Posterior vena cava (tissue), 2 donors: ENCODE measurements at regions not wholly inside any gene's neighbourhood (a gene's known extent, or its start where the extent isn't known, plus 50 kb on each side); places are given as distances from the start of the nearest gene placed in this dataset.
"Not testable (repeated sequence)": the region's sequence is repeated elsewhere in the genome, so short reads cannot be mapped to it uniquely, and the experiment has no call there.

ENCODE experiments used
- DNase-seq: peaks from one replicate; pipeline ENCODE4 v3.0.0-alpha.2; 2020; ENCODE audit warnings: low spot score
- intact Hi-C, 2 donors: fragments of 100-400 bp; cut with DNase I; formaldehyde crosslinking; loops; one replicate each; pipeline versions ENCODE4 v1.14.1 to v1.14.2; 2022 to 2023
- donor health status: DM: yes; HTN: yes; CAD: no.
- donor health status: DM: yes; HTN: yes; CAD: no.

DNA sequence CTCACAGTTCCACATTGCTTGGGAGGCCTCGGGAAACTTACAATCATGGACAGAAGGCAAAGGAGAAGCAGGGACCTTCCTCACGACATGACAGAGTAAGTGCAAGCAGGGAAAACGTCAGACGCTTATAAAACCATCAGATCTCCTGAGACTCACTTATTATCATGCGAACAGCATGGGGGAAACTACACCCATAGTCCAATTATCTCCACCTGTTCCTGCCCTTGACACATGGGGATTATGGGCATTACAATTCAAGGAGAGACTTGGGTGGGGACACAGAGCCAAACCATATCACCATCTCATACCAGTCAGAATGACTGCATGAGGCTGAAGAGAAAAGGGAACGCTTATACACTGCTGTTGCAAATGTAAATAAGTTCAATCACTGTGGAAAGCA lies 1066.9 kb upstream of the PCDH7 start:
- DNase-seq, result no peak

DNA sequence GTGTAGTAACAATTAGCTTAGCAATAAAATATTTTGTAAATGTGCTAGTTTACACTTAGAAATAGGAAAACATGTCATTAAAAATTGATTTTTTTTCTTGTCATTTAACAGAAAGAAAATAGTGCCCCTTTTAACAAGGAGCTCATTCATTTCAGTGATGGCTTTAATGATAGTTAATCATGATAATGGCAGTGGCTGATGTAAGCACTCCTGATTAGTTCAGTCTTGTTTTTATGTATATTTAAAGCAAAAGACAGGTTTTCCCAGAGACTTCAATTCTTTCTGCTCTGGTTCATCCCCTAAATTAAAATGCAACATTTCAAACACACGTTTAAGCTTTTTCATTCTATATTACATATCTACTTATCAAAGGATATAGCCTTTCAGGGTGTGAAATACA lies 1039.5 kb upstream of the PCDH7 start:
- DNase-seq, result no peak
- intact Hi-C loops, result no loop called here

More for the DNA sequence above, 1066.9 kb upstream of the PCDH7 start:
- intact Hi-C loops, result no loop called here

DNA sequence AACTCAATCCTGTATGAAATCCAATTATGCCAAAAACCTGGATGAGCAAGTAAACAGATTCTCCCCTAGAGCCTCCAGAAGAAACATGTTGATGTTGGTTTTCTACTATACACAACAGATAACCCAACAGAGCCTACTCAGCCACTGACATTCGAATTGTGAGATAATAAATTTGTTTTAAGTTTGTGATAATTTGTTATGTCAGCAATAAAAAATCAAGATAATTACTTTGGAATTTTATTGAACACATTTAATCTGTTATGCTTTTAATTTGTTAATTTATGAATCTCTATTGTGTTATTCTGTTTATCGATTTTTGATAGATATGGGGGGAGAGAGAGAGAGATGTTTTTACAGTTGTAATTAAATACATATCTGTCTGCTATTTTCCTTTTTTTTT lies 1016.1 kb upstream of the PCDH7 start:
- no peak for DNase-seq
- intact Hi-C loops, result no loop called here

DNA sequence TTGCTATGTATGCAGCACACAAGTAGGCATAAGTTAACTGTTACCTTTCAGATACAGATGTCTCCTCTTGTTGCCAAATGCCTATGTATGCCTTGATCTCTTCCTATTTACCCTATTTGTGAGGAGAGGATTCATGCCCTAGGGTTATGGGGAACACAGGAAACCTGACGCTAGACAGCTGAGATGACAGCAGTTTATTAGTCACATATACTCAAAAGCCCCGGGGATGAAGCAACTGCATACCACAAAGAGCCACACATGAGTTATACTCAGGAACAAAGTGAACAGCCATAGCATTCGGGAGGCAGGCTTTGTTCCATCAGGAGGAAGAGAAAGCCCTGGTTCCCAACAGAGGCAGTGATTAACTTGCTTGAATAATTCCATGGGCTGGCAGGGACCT lies 1011.7 kb upstream of the PCDH7 start:
- intact Hi-C loops, result no loop called here
- DNase-seq, result no peak

DNA sequence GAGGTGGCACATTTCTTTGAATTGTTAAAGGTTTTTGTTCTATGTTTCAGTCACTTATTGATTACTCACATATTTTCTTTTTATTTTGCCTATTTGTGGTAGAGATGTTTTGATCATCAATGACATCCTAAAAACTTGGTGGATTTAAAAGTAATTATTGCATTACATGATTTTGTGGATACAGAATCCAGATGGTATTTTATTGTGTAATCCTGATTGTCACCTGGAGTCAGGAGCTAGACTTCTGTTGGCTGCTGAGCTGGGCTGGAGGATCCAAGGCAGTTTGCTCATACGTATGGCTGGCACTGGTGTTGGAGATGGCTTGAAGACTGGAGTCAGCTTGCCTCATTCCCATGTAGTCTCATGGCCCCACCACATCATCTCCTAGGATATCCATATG lies 1009.6 kb upstream of the PCDH7 start:
- no peak for DNase-seq
- intact Hi-C loops, result no loop called here

DNA sequence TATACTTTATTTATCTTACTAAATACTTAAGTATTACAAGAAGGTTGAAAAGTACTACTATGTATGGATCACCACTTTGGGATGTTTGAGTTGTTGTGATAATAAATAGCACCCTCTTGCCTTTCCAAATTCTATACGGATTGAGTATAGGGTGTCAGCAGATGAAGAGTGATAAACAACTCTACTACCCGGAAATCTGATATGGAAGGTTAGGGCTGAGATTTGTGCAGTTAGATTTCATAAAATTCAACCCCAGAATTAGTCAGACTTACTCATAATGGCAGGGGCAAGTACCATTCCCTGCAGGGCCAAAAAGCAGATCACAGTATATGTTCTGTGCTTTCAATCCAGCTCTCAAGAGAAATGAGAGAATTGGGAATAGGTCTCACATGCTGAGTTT lies 1008.9 kb upstream of the PCDH7 start:
- DNase-seq, result no peak
- intact Hi-C loops, result no loop called here

DNA sequence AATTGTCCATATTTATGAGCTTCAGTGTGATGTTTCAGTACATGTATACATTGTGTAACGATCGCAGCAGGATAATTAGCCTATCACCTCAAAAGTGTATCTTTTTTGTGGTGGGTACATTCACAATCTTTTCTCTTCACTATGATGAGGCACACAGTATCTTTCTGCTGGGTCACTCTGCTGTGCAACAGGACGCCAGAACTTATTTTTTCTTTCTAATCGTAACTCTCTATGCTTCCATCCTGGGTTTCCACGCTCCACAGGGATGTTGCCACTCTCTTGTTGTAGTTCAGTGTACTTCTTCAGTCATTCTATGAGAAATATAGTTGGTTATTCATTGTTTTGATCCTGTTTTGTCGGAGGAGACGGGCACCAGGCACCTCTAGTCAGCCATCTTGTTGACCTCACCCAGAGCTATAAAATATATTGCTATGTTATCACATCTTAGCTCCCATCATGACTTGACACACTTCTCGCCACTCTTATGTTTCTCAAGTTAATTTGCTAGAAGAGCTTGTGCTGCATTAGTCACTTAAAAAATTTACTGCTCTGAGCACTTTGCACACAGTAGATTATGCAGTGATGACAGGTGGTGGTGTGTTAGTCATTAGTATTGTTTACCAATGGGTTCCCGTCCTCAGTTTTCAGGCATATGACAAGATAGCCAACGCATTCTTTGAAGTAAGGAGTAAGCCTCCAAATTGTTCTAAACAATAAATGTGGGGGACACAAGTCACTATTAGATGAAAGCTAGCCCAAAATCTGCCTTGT lies 1002.7 kb upstream of the PCDH7 start:
- DNase-seq, result no peak
- intact Hi-C loops, result no loop called here

DNA sequence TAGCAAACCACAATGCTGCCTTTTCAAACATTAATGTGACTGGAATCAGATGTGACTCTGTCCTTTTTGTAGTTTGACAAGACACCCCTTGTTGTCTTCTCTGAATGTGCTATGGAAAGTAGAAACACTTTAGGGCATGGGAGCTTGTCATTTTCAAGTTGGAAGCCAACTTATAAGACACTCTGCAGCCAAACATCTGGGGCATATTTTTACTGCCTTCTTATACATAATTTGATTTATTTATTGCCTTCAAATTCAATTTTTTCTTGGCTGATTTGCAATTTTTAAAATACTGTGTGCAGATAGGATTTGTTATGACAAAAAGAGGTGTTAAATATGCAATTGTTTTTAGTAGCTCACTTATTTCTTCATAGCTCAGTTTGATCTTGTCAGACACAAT lies 1002.0 kb upstream of the PCDH7 start:
- no peak for DNase-seq
- intact Hi-C loops, result no loop called here

DNA sequence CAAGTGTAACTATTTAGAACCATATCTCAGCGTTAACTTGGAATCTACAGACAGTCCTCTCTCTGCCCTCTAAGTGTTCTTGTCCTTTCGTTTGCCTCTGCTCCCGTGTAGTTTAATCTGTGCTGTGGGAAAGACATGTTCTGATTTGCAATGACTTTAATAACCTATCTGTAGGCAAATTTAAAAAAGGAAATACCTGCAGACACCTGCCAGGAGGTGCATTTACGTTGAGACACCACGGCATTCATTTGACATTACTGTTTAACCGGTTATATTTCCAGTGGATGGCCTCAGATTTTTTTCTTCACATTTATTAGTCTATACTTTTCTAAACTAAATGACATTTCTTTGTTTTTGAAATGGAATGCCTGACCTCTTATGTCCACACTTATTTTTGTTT lies 997.9 kb upstream of the PCDH7 start:
- DNase-seq, result no peak
- intact Hi-C loops, result no loop called here

DNA sequence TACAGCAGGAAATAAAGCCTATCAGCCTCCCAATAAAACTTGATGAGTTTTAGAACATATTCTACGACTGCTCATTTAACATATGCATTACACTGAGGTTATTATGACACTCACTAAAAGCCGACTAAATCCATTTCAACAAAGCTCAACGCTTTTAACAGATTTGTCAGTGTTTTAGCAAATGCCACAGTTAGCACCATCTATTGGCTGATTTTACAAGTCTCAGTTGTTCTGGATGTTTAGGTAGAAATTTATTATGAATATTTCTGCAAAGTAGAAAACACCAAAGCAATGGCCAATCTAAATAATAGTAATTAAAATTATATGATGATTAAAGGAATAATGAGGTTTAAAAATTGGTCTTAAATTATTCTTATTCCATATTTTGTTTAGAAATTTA lies 993.2 kb upstream of the PCDH7 start:
- intact Hi-C loops, result no loop called here

DNA sequence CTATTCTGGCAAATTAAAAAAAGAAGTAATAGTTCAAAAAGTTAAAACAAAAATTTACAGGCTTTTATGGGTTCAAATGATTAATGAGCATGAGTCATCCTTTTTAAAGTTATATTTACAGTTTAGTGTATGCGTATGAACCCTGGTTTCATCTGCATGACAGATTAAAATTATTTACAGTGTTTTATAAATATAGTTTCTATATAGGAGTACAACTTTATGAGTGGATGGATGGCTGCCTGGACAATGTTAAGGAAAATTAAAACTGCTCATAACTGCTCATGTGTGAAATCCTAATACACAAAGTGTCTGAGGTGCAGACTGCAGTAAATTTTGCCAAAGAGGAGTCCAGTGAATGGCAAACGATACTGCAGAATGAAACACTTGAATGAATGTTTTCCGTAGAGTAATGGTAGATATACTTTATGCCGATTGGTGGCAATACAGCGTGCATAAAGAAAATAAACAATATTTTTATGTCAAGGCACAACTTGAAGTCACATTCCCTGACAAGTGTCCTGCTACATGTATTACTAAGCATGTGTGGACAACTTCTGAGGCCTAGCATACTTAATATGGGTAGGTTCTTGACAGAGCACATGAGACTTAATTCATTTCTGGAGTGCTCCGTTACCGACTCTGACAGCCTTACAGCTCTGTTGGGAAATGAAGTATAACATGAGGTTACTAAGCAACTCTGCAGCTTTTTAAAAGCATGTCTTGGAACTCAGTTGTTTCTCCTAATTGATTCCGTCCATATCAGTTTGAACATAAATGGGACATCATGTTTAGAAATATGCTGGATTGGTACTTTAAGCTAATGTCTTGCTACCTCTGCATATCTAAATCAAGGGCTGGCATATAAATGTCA lies 985.6 kb upstream of the PCDH7 start:
- intact Hi-C loops, result no loop called here
- DNase-seq, result no peak

More for the DNA sequence above, 993.2 kb upstream of the PCDH7 start:
- DNase-seq, result no peak

DNA sequence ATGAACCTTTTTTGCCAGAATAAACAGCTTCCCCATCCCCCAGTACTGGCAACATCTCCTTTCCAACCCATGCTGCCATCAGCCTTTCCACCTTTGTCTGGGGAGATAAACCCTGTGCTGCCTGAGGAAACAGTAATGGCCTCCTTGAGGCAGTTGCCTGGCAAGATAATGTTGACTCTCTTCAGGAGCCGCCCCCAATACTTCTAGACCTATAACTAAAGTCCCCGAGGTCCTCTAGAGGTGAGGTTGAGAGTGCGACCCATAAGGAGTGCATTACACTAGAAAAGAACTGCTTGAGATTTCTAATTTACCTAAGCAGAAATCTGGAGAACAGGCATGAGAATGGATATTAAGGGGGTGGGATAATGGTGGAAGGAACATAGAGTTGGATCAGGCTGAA lies 963.2 kb upstream of the PCDH7 start:
- no peak for DNase-seq
- intact Hi-C loops, result no loop called here

DNA sequence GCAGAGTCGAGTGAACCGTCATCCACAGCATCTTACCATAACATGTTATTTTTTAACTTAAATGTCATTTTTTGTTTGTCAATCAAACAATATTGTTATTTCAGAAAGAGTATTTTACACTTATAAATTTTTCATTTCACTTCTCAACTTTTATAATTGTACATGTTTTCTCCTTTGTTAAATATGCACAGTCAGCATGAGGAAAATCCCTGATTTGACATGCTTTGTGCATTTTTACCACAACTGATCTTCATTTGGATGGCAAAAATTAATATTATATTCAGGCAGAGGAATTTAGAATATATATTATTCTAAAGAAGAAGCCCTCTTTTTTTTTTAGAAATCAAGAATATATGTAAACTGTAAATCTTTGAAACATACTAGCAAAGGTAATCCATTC lies 958.0 kb upstream of the PCDH7 start:
- no peak for DNase-seq
- intact Hi-C loops, result no loop called here

DNA sequence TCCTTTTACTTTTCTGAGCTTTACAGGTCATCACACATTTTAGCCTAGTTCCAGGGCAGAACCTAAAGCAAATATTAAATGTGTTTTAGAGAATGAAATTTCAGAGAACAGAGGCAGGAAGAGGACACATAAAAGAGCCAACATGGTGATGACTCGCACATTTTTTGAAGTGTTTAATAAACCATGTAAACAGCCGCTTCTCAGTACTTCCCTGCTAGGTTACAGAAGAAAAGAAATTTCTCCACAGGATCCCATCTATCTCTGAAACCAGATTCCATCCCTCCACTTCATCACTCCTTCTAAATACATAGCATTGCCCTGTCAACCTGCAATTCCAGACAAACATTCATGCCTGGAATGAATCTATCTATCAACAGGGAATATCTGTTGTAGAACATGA lies 949.5 kb upstream of the PCDH7 start:
- DNase-seq, result no peak
- intact Hi-C loops, result no loop called here

DNA sequence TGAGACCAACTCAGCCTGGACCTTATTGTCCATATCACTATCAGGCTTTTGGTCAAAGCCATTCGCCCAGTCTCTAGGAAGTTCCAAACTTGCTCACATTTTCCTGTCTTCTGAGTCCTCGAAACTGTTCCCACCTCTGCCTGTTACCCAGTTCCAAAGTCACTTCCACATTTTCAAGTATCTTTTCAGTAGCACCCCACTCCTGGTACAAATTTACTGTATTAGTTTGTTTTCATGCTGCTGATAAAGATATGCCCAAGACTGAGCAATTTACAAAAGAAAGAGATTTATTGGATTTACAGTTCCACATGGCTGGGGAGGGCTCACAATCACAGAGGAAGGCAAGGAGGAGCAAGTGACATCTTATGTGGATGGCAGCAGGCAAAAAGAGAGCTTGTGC lies 932.0 kb upstream of the PCDH7 start:
- DNase-seq, intact Hi-C loops: not testable (repeated sequence)

DNA sequence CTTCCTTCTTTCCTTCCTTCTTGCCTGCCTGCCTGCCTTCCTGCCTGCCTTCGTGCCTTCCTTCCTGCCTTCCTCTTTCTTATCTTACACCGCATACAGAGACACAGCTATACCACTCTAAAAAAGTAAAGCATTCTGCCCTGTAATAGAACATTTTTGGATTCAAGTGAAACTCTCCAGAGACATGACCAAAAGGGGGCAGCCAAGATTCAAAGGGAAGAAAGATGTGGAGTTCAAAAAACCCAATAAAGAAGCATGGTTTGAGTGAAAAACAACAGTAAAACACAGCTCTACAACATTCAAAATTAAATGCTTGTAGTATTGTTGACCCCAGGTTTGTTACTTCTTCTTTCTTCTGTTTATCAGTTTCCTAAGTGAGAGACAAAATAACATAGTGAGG lies 914.9 kb upstream of the PCDH7 start:
- intact Hi-C loops, result no loop called here
- DNase-seq, result no peak

DNA sequence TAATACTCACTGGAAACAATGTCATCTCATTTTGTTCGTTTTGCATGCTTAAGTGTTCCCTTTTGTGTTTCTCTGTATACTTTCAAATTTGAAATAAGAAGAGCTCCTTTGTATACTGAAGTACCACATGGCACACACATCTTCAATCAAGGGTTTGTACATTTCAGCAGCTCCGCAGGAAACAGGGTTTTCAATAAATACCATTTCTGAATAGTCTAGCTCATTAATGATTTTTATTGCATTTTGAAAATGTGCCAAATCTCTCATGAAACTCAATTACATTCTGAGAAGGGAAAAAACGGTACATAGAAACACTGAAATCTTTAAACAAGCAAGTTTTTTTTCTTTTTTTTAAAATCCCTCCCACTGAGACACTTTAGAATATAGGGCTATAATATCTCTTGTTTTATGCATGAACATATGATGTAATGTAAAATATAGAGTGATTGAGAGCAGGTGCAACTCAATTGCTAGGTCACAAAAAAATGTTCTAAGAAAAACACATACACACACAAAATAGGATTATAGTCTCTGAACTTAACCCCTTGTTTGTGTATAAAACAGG lies 914.2 kb upstream of the PCDH7 start:
- intact Hi-C loops, result no loop called here

DNA sequence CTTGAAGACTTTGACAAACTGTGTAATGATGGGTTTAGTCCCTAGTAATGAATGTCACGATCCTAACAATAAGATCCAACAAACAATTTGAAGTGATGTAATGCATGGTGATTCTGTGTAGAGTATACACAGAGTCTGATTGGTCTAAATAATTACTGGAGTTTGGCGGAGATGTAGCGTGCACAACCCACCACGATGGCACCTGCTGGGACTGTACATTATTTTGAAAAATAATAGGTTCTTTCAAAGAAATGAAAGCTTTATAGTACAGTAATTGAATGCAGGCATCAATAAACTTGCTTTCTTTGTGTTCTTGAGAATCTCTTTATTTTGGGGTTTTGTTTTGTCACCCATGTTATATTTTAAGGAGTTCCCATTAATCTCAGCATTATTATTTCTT lies 902.2 kb upstream of the PCDH7 start:
- intact Hi-C loops, result no loop called here
- no peak for DNase-seq

More for the DNA sequence above, 914.2 kb upstream of the PCDH7 start:
- DNase-seq, result no peak

DNA sequence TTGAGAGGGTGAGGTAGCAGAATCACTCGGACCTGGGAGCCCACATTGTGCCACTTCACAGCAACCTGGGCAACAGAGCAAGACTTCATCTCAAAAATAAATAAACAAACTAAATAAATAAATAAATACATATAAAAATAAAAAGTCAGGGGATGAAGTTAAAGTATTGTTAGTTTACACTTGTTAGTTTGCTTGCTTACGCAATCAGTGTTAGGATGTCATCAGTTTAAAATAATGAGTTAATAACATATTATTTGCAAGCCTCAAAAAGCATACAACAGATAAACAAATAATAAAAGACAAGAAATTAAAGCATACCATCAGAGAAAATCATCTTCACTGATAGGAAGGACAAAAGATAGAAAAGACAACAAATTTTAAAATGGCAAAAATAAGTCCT lies 891.1 kb upstream of the PCDH7 start:
- intact Hi-C loops, result no loop called here
- no peak for DNase-seq

DNA sequence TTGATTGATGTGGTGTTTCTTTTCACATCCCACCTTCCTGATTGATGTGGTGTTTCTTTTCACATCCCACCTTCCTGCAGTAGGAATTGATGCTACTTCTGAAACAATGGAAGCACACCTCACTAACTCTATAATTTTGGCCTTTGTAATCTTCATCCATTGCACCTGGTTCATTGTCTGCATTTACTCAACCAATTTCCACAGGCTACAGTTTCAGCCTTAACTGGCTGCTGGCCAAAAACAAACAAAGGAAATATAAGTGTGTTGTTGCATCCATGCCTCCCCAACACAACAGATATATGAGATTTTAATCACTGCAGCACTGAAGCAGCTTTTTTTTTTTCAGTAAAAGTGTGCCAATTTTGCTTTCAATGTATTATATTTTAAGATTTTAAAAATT lies 867.6 kb upstream of the PCDH7 start:
- no peak for DNase-seq
- intact Hi-C loops, result no loop called here

DNA sequence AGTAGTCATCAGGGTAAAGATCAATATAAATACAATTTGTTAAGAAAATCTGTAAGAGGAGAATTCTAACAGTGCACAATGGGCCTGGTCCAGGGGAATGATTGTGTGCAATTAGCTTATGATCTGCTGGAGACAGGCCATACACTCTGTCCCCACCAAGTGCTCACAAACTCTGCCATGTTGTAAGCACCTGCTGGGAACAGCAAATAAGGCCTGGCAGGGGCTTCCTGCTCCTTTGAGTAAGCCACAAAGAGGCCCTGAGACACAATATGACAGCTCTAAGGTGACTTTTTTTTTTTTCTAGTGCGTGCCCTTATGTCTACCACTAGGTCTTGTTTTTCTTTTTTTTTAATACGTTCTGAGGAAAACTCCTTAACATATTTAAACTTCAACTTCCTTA lies 866.3 kb upstream of the PCDH7 start:
- no peak for DNase-seq
- intact Hi-C loops, result no loop called here
